AG04450 (cell line): ENCODE measurements at regions not wholly inside any gene's neighbourhood (a gene's known extent, or its start where the extent isn't known, plus 50 kb on each side); places are given as distances from the start of the nearest gene placed in this dataset.
A peak's percentile ranks its signal among the peaks of the same experiment; 100 is the strongest.

Experiments used
- CTCF ChIA-PET: fragments of 300-600, 350-600 bp; formaldehyde crosslinking; extraction: SDS; loops from one replicate; lab custom pipeline; 2022; ENCODE audit warnings: antibody characterized with exemption, inconsistent platforms; lab: Charles Lee
- POLR2A ChIA-PET: fragments of 350-600 bp; formaldehyde crosslinking; extraction: SDS; loops from one replicate; lab custom pipeline; 2021; ENCODE audit warnings: antibody characterized with exemption, inconsistent platforms; lab: Yijun Ruan, JAX
- DNase-seq: peaks from one replicate; pipeline ENCODE4 v3.0.0-alpha.2; 2011; ENCODE audit warnings: low read depth, low spot score
- H3K27ac ChIP-seq: one replicate; pipeline ENCODE4 v1.5.1; 2012; ENCODE audit warnings: low read depth, low read length, control low read depth
- H3K27me3 ChIP-seq: one replicate; pipeline ENCODE4 v1.6.0; 2012; ENCODE audit warnings: low read length; ENCODE audit not compliant: control insufficient read depth, insufficient read depth
- H3K4me3 ChIP-seq: 2 replicates; pipeline ENCODE4 v1.5.1; 2011; ENCODE audit warnings: mild to moderate bottlenecking, low read depth, low read length, control low read depth
- H3K9me3 ChIP-seq: 2 replicates; pipeline ENCODE4 v1.5.1; 2012; ENCODE audit warnings: low read length; ENCODE audit not compliant: control insufficient read depth, insufficient read depth
- TF ChIP-seq, protein P1 (sequence below): IDR thresholded peaks from 2 replicates; pipeline ENCODE4 v1.5.1; 2011; ENCODE audit warnings: low read depth, low read length, control low read depth, inconsistent platforms

- ChIA-PET POLR2A (no interaction called here), CTCF (interaction anchor here (0.7 to 1.1 kb wide), 4 partner anchors 21 to 217 kb away, joined by 3 to 4 read pairs (median 3); no protein-coding TSS in a partner anchor)
- H3K27me3 ChIP-seq, result no peaks in the 10 kb centered on the region
- no peak overlapping the region for H3K4me3 ChIP-seq
- DNase-seq, result no peak
- peak overlapping the region; percentile 40 for H3K27ac ChIP-seq
- H3K9me3 ChIP-seq, result no peaks in the 10 kb centered on the region
- TF ChIP-seq, protein P1, sequence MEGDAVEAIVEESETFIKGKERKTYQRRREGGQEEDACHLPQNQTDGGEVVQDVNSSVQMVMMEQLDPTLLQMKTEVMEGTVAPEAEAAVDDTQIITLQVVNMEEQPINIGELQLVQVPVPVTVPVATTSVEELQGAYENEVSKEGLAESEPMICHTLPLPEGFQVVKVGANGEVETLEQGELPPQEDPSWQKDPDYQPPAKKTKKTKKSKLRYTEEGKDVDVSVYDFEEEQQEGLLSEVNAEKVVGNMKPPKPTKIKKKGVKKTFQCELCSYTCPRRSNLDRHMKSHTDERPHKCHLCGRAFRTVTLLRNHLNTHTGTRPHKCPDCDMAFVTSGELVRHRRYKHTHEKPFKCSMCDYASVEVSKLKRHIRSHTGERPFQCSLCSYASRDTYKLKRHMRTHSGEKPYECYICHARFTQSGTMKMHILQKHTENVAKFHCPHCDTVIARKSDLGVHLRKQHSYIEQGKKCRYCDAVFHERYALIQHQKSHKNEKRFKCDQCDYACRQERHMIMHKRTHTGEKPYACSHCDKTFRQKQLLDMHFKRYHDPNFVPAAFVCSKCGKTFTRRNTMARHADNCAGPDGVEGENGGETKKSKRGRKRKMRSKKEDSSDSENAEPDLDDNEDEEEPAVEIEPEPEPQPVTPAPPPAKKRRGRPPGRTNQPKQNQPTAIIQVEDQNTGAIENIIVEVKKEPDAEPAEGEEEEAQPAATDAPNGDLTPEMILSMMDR, result no peak
Observed at GRCh38 chr11:130645843-130646197, 197.4 kb downstream of the ADAMTS15 start.

DNA sequence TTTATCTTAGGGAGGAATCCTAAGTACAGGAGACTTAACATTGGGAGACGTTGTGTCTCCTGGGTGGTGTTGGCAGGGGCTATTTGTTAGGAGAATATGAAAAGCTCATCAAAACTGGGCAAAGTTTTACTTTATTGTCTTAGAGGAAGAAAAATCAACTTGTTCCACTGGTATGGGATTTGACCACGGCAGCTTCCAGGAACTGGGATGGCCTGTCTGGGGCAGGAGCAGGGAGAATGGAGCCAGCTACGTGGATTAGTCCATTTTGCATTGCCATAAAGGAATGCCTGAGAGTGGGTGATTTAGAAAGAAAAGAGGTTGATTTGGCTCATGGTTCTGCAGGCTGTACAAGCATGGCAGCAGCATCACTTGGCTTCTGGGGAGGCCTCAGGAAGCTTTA is 198.4 kb downstream of the ADAMTS15 start:
- Histone ChIP-seq H3K4me3 (no peak overlapping the region), H3K9me3 (no peaks in the 10 kb centered on the region), H3K27ac (peak overlapping the region; percentile 52), H3K27me3 (no peaks in the 10 kb centered on the region)
- ChIA-PET CTCF (interaction anchor here (0.5 to 1.0 kb wide), 4 partner anchors 10 to 215 kb away, joined by 3 to 4 read pairs (median 3); no protein-coding TSS in a partner anchor), POLR2A (interaction anchor here (0.5 to 0.7 kb wide), 3 partner anchors 18 to 69 kb away, joined by 3 to 4 read pairs (median 3); no protein-coding TSS in a partner anchor)
- TF ChIP-seq, protein P1, result no peak
- DNase-seq, result no peak

- TF ChIP-seq, protein P1, result no peak
- no peak overlapping the region for H3K27ac ChIP-seq
- ChIA-PET CTCF (interaction anchor here (0.7 kb wide), 1 partner anchor 215 kb away, joined by 4 read pairs; no protein-coding TSS in a partner anchor), POLR2A (no interaction called here)
- no peak for DNase-seq
- H3K27me3 ChIP-seq, result no peaks in the 10 kb centered on the region
- no peaks in the 10 kb centered on the region for H3K9me3 ChIP-seq
- H3K4me3 ChIP-seq, result no peak overlapping the region
Observed at GRCh38 chr11:130647371-130647770, 198.9 kb downstream of the ADAMTS15 start.

- ChIA-PET CTCF (interaction anchor here (0.7 to 1.5 kb wide), 2 partner anchors 213 to 245 kb away, joined by 3 to 6 read pairs; no protein-coding TSS in a partner anchor), POLR2A (no interaction called here)
- H3K9me3 ChIP-seq, result no peaks in the 10 kb centered on the region
- H3K27me3 ChIP-seq, result no peaks in the 10 kb centered on the region
- no peak for DNase-seq
- H3K27ac ChIP-seq, result no peak overlapping the region
- no peak overlapping the region for H3K4me3 ChIP-seq
- TF ChIP-seq, protein P1, result no peak
Observed at GRCh38 chr11:130649801-130650200, 201.4 kb downstream of the ADAMTS15 start.

GRCh38 chr11:130650456-130651030 is 202.1 kb downstream of the ADAMTS15 start:
- no peak for DNase-seq
- POLR2A ChIA-PET, result no interaction called here
- H3K9me3 ChIP-seq, result no peaks in the 10 kb centered on the region
- no peaks in the 10 kb centered on the region for H3K27me3 ChIP-seq
- TF ChIP-seq, protein P1, result no peak
- CTCF ChIA-PET, result interaction anchor here (1.5 kb wide), 1 partner anchor 212 kb away, joined by 6 read pairs; no protein-coding TSS in a partner anchor
- no peak overlapping the region for H3K27ac ChIP-seq
- no peak overlapping the region for H3K4me3 ChIP-seq
